ENCODE measurements at regions not wholly inside any gene's neighbourhood (a gene's known extent, or its start where the extent isn't known, plus 50 kb on each side); places are given as distances from the start of the nearest gene placed in this dataset.

GRCh38 chr2:133822517-133823225 is 254.4 kb upstream of the NCKAP5 start (continued):
- TF ChIP-seq RNF2 (IDR thresholded peaks at IDR 0.05; ENCODE audit: borderline replicate concordance, low read depth, low read length, missing control alignments, poor library complexity, severe bottlenecking) = no peak

Data from H1 (cell line).